ENCODE measurements at regions not wholly inside any gene's neighbourhood (a gene's known extent, or its start where the extent isn't known, plus 50 kb on each side); places are given as distances from the start of the nearest gene placed in this dataset.

DNA sequence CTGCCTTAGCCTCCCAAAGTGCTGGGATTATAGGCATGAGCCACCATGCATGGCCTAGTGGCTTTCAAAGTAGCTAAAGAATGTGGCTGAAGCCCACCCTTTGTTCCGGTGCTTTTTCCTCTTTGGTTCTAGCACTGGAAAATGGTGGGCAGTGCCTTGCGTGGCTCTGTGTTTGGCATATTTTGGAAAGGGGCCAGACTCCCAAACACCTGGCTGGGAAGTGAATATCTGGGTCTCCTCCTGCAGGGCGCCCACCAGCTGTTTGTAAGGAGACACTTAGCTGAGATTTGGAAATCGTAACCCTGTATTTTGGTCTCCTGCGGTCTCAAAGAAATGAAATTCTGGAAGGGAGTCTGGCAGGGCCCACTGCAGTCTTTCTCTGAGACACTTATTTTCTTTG lies 336.4 kb downstream of the IL20RB start:
- TF ChIP-seq, protein P1, sequence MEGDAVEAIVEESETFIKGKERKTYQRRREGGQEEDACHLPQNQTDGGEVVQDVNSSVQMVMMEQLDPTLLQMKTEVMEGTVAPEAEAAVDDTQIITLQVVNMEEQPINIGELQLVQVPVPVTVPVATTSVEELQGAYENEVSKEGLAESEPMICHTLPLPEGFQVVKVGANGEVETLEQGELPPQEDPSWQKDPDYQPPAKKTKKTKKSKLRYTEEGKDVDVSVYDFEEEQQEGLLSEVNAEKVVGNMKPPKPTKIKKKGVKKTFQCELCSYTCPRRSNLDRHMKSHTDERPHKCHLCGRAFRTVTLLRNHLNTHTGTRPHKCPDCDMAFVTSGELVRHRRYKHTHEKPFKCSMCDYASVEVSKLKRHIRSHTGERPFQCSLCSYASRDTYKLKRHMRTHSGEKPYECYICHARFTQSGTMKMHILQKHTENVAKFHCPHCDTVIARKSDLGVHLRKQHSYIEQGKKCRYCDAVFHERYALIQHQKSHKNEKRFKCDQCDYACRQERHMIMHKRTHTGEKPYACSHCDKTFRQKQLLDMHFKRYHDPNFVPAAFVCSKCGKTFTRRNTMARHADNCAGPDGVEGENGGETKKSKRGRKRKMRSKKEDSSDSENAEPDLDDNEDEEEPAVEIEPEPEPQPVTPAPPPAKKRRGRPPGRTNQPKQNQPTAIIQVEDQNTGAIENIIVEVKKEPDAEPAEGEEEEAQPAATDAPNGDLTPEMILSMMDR (IDR thresholded peaks at IDR 0.05; ENCODE audit: insufficient read depth, low read depth, low read length), result no peak
- TF ChIP-seq EZH2 (IDR thresholded peaks at IDR 0.05; ENCODE audit: insufficient read depth, low read length), result no peak
